GM19468 (cell line): ENCODE measurements at regions not wholly inside any gene's neighbourhood (a gene's known extent, or its start where the extent isn't known, plus 50 kb on each side); places are given as distances from the start of the nearest gene placed in this dataset.

Source experiments
- ATAC-seq: cut with Tn5 transposase; IDR thresholded peaks from one replicate; pipeline ENCODE4 v1.9.1; 2021; ENCODE audit warnings: mild to moderate bottlenecking, moderate library complexity, moderate number of reproducible peaks; ENCODE audit not compliant: unreplicated experiment; ENCODE audit errors: extremely low read depth

GRCh38 chr17:72526769-72527168, 405.9 kb downstream of the SOX9 start:
- no peak for ATAC-seq

- ATAC-seq, result no peak
Observed at GRCh38 chr17:72527789-72528188, 407.0 kb downstream of the SOX9 start.

GRCh38 chr17:72528683-72529082, 407.9 kb downstream of the SOX9 start:
- no peak for ATAC-seq

GRCh38 chr17:72529386-72529785, 408.6 kb downstream of the SOX9 start:
- ATAC-seq, result no peak

GRCh38 chr17:72530454-72530853, 409.6 kb downstream of the SOX9 start:
- no peak for ATAC-seq

GRCh38 chr17:72531729-72532128, 410.9 kb downstream of the SOX9 start:
- no peak for ATAC-seq

- ATAC-seq, result no peak
Observed at GRCh38 chr17:72534265-72534664, 413.4 kb downstream of the SOX9 start.

- ATAC-seq, result no peak
Observed at GRCh38 chr17:72534776-72535175, 414.0 kb downstream of the SOX9 start.

- no peak for ATAC-seq
Observed at GRCh38 chr17:72535346-72535745, 414.5 kb downstream of the SOX9 start.

- ATAC-seq, result no peak
Observed at GRCh38 chr17:72535779-72536178, 415.0 kb downstream of the SOX9 start.

- ATAC-seq, result no peak
Observed at GRCh38 chr17:72536788-72537187, 416.0 kb downstream of the SOX9 start.

GRCh38 chr17:72538443-72538842, 417.6 kb downstream of the SOX9 start:
- no peak for ATAC-seq

GRCh38 chr17:72538901-72539352, 418.1 kb downstream of the SOX9 start:
- ATAC-seq, result no peak

GRCh38 chr17:72539981-72540897, 419.4 kb downstream of the SOX9 start:
- ATAC-seq, result peak; percentile 77

- ATAC-seq, result no peak
Observed at GRCh38 chr17:72542317-72542716, 421.5 kb downstream of the SOX9 start.

GRCh38 chr17:72545766-72546165, 424.9 kb downstream of the SOX9 start:
- no peak for ATAC-seq

GRCh38 chr17:72553051-72553755, 432.4 kb downstream of the SOX9 start:
- no peak for ATAC-seq

GRCh38 chr17:72554508-72554907, 433.7 kb downstream of the SOX9 start:
- ATAC-seq, result no peak

GRCh38 chr17:72555052-72555451, 434.2 kb downstream of the SOX9 start:
- no peak for ATAC-seq

GRCh38 chr17:72556944-72557826, 436.4 kb downstream of the SOX9 start:
- peak; percentile 44 for ATAC-seq
